HepG2 (cell line): ENCODE measurements at regions not wholly inside any gene's neighbourhood (a gene's known extent, or its start where the extent isn't known, plus 50 kb on each side); places are given as distances from the start of the nearest gene placed in this dataset.

Source experiments
- ATAC-seq: fragments of 200-7000 bp; cut with Tn5 transposase; 3 replicates; pipeline ENCODE4 v1.9.1; 2020; ENCODE audit warnings: mild to moderate bottlenecking, moderate library complexity
- BruUV-seq: library from RNA; stranded (reverse); fragments of 400-500 nt; replicated peaks from 2 replicates; lab custom pipeline; 2021; lab: Mats Ljungman, UMichigan
- CTCF ChIA-PET: fragments of 300-600 bp; formaldehyde crosslinking; extraction: SDS; loops from one replicate; lab custom pipeline; 2021; ENCODE audit warnings: low total read pairs, inconsistent platforms, low intra/inter-chr PET ratio; lab: Yijun Ruan, JAX
- POLR2A ChIA-PET: fragments of 350-600 bp; sonication (Branson Sonifier 250); formaldehyde crosslinking; loops from one replicate; lab custom pipeline; 2020; ENCODE audit warnings: antibody characterized with exemption, inconsistent platforms; lab: Yijun Ruan, JAX
- DNase-seq: peaks from one replicate; pipeline ENCODE4 v3.0.0-alpha.2; 2015; ENCODE audit warnings: low spot score
- FAIRE-seq: peaks from 3 replicates; lab custom pipeline; 2011; peaks lifted over from hg19 to GRCh38; lab: Jason Lieb, UNC
- H2AFZ ChIP-seq: one replicate; pipeline ENCODE4 v1.6.1; 2011; ENCODE audit warnings: low read length, inconsistent platforms
- H3K27ac ChIP-seq: fragments of 300-600 bp; 3 replicates; pipeline ENCODE4 v1.8.0; 2011; ENCODE audit warnings: mixed run types, mild to moderate bottlenecking, mixed read lengths, low read length, inconsistent platforms; ENCODE audit not compliant: insufficient read depth; ENCODE audit errors: extremely low read length
- H3K27me3 ChIP-seq, 2 experiments: fragments of 200-600 bp in 1 of 2; 2 replicates in 1 of 2; 3 replicates in 1 of 2; pipeline versions ENCODE4 v1.6.0 to v1.8.0; 2011; ENCODE audit warnings: low read length in 2 of 2, mild to moderate bottlenecking in 2 of 2, moderate library complexity in 2 of 2, inconsistent platforms in 1 of 2; ENCODE audit not compliant: insufficient read depth in 2 of 2, control insufficient read depth in 1 of 2
- H3K36me3 ChIP-seq, 2 experiments: fragments of 200-600 bp in 1 of 2; replicated peaks in 1 of 2; 2 replicates in 1 of 2; 3 replicates in 1 of 2; pipeline versions ENCODE4 v1.5.1 to v1.8.0; 2011; ENCODE audit warnings: low read length in 2 of 2, inconsistent platforms in 1 of 2; ENCODE audit not compliant: insufficient read depth in 2 of 2, control insufficient read depth in 1 of 2
- H3K4me1 ChIP-seq: 2 replicates; pipeline ENCODE4 v1.5.1; 2012; ENCODE audit warnings: low read length, inconsistent platforms; ENCODE audit not compliant: insufficient read depth
- H3K4me2 ChIP-seq: 2 replicates; pipeline ENCODE4 v1.6.0; 2011; ENCODE audit warnings: low read depth, low read length, inconsistent platforms
- H3K4me3 ChIP-seq, 3 experiments: fragments of 200-600 bp in 1 of 3; sonication (generic), shearing (Covaris generic) in 1 of 3; replicated peaks in 1 of 3; 2 replicates each; pipeline ENCODE4 v1.5.1; 2011 to 2016; ENCODE audit warnings: low read length in 3 of 3, inconsistent platforms in 2 of 3, low read depth in 2 of 3, mild to moderate bottlenecking in 2 of 3, control low read depth in 1 of 3, mixed read lengths in 1 of 3; ENCODE audit not compliant: insufficient read depth in 1 of 3
- H3K79me2 ChIP-seq: one replicate; pipeline ENCODE4 v1.6.1; 2011; ENCODE audit warnings: low read length, inconsistent platforms; ENCODE audit not compliant: insufficient read depth
- H3K9ac ChIP-seq: 2 replicates; pipeline ENCODE4 v1.6.0; 2011; ENCODE audit warnings: mild to moderate bottlenecking, low read depth, low read length, inconsistent platforms; ENCODE audit not compliant: insufficient read depth
- H3K9me3 ChIP-seq: 2 replicates; pipeline ENCODE4 v1.5.1; 2012; ENCODE audit warnings: mild to moderate bottlenecking, low read length
- H4K20me1 ChIP-seq: 2 replicates; pipeline ENCODE4 v1.6.0; 2011; ENCODE audit warnings: inconsistent platforms, mild to moderate bottlenecking, low read length, moderate library complexity; ENCODE audit not compliant: insufficient read depth
- ATF1 ChIP-seq: IDR thresholded peaks from 2 replicates; pipeline ENCODE4 v1.6.1; 2016; ENCODE audit warnings: mild to moderate bottlenecking, control low read depth
- BCL6 ChIP-seq: IDR thresholded peaks from 2 replicates; pipeline ENCODE4 v1.6.1; 2016; ENCODE audit warnings: missing genetic modification reagents, missing compliant biosample characterization
- CREM ChIP-seq, 2 experiments: sonication (generic) in 1 of 2; formaldehyde crosslinking in 1 of 2; IDR thresholded peaks; 2 replicates each; pipeline versions ENCODE4 v1.4.0 to v1.6.1; 2016 to 2020; ENCODE audit warnings: antibody characterized with exemption in 1 of 2, mild to moderate bottlenecking in 1 of 2, missing genetic modification reagents in 1 of 2
- E2F2 ChIP-seq: sonication (generic); formaldehyde crosslinking; IDR thresholded peaks from 2 replicates; pipeline ENCODE4 v1.4.0; 2020; ENCODE audit warnings: missing genetic modification reagents, borderline replicate concordance
- ERF ChIP-seq: IDR thresholded peaks from 2 replicates; pipeline ENCODE4 v1.6.1; 2018; ENCODE audit warnings: missing biosample characterization, missing genetic modification reagents
- FOXP4 ChIP-seq: sonication (generic); formaldehyde crosslinking; IDR thresholded peaks from 2 replicates; pipeline ENCODE4 v1.4.0; 2020; ENCODE audit warnings: missing genetic modification reagents
- GPBP1L1 ChIP-seq: sonication (generic); formaldehyde crosslinking; IDR thresholded peaks from 2 replicates; pipeline ENCODE4 v1.5.0; 2020; ENCODE audit warnings: mild to moderate bottlenecking, missing genetic modification reagents
- KAT8 ChIP-seq: IDR thresholded peaks from 2 replicates; pipeline ENCODE4 v1.6.1; 2016; ENCODE audit warnings: missing genetic modification reagents, missing compliant biosample characterization
- MEF2D ChIP-seq: sonication (generic); formaldehyde crosslinking; IDR thresholded peaks from 2 replicates; pipeline ENCODE4 v1.5.1; 2020; ENCODE audit warnings: mild to moderate bottlenecking, missing genetic modification reagents
- MEIS1 ChIP-seq: sonication (generic); formaldehyde crosslinking; IDR thresholded peaks from 2 replicates; pipeline ENCODE4 v1.9.0; 2021; ENCODE audit warnings: mild to moderate bottlenecking, missing genetic modification reagents, moderate library complexity, borderline replicate concordance
- MXD4 ChIP-seq: IDR thresholded peaks from 2 replicates; pipeline ENCODE4 v1.6.1; 2016; ENCODE audit warnings: mild to moderate bottlenecking, missing biosample characterization, missing genetic modification reagents
- POLR2G ChIP-seq: fragments of 200-400 bp; formaldehyde crosslinking; IDR thresholded peaks from 2 replicates; pipeline ENCODE4 v1.6.1; 2018; ENCODE audit warnings: mild to moderate bottlenecking, low read depth, low read length, moderate library complexity
- ZNF430 ChIP-seq: sonication (generic); formaldehyde crosslinking; IDR thresholded peaks from 2 replicates; pipeline ENCODE4 v1.9.0; 2021; ENCODE audit warnings: mild to moderate bottlenecking, missing genetic modification reagents
- ZNF598 ChIP-seq: sonication (generic); formaldehyde crosslinking; IDR thresholded peaks from 2 replicates; pipeline ENCODE4 v1.5.1; 2020; ENCODE audit warnings: mild to moderate bottlenecking, missing genetic modification reagents, borderline replicate concordance
- ZNF644 ChIP-seq: IDR thresholded peaks from 2 replicates; pipeline ENCODE4 v1.6.1; 2016; ENCODE audit warnings: low read depth
- WGBS: methylation state at CpG from one replicate; pipeline ENCODE4 v1.1.6; 2017; ENCODE audit warnings: low lambda C conversion rate; 5-methylcytosine and 5-hydroxymethylcytosine counted together
- in situ Hi-C: cut with HindIII; loops from 2 replicates; pipeline ENCODE4 v1.10.0; 2017; ENCODE audit warnings: low pct_unique_long_range_greater_than_20kb; ENCODE audit not compliant: extremely low pct_ligation_motif_present
- intact Hi-C: fragments of 100-400 bp; cut with micrococcal nuclease; formaldehyde crosslinking; loops from one replicate; pipeline ENCODE4 v1.10.0; 2022; ENCODE audit not compliant: unreplicated experiment

- TF ChIP-seq GPBP1L1 (CRISPR knock-in tag), result no peak
- peak; percentile 49; the same call in 1 of the 2 replicates for TF ChIP-seq BCL6
- TF ChIP-seq MEF2D (CRISPR knock-in tag), result peak; percentile 61; the same call in 1 of the 2 replicates
- peak; percentile 65 for TF ChIP-seq KAT8
- 0 out of 2 replicates have a peak, but pooled peaks have one; percentile 21 for TF ChIP-seq FOXP4 (CRISPR knock-in tag)
- TF ChIP-seq ATF1 (CRISPR knock-in tag), result no peak
- TF ChIP-seq ZNF644, result peak; percentile 74; the same call in 1 of the 2 replicates
- peak; percentile 62; the same call in 1 of the 2 replicates for TF ChIP-seq ERF (CRISPR knock-in tag)
These were observed 151.0 kb upstream of the ARHGAP5 start (continued) for GRCh38 chr14:31926123-31926522.

- no peak overlapping the region for H2AFZ ChIP-seq
- 58% methylated on average over 6 of the region's 6 CpGs for WGBS
- no peak overlapping the region for H3K9ac ChIP-seq
- TF ChIP-seq ZNF598 (CRISPR knock-in tag), result no peak
- TF ChIP-seq E2F2 (CRISPR knock-in tag), result no peak
- TF ChIP-seq POLR2G, result no peak
- 0 out of 2 replicates have a peak, but pooled peaks have one; percentile 19 for TF ChIP-seq CREM (IDR thresholded peaks at IDR 0.05)
- no peak for TF ChIP-seq CREM (CRISPR knock-in tag; IDR thresholded peaks at IDR 0.05)
- no peak for TF ChIP-seq ZNF430
- no peak for TF ChIP-seq MXD4
- no peak for TF ChIP-seq MEIS1
- in situ Hi-C loops (loop anchor here (10.0 kb wide), 1 partner anchor 538 kb away; no protein-coding TSS in a partner anchor), intact Hi-C loops (loop anchor here (1.0 to 2.0 kb wide), 5 partner anchors 86 to 634 kb away; no protein-coding TSS in a partner anchor)
- H3K4me3 ChIP-seq, result no peak overlapping the region
- ChIA-PET CTCF (interaction anchor here (0.8 to 4.3 kb wide), 9 partner anchors 41 to 633 kb away, joined by 3 to 44 read pairs (median 10); no protein-coding TSS in a partner anchor), POLR2A (interaction anchor here (0.9 to 2.1 kb wide), 2 partner anchors 11 to 84 kb away, joined by 3 to 7 read pairs; no protein-coding TSS in a partner anchor)
- no TSS peak for BruUV-seq
- H3K27ac ChIP-seq, result no peak overlapping the region
- FAIRE-seq (no peak), DNase-seq (peak; percentile 46), ATAC-seq (no peak)
- no peaks in the 10 kb centered on the region for H3K79me2 ChIP-seq
- no peaks in the 10 kb centered on the region for H3K9me3 ChIP-seq
- no peaks in the 10 kb centered on the region for H3K36me3 ChIP-seq
- peaks cover 14% of the 10 kb centered on the region; the same call in 1 of the 2 replicates for H3K4me1 ChIP-seq
- no peaks in the 10 kb centered on the region for H4K20me1 ChIP-seq
- H3K27me3 ChIP-seq, result no peaks in the 10 kb centered on the region; a peak in 1 of 5 replicates
- no peak overlapping the region for H3K4me2 ChIP-seq
These were observed 150.3 kb upstream of the ARHGAP5 start for GRCh38 chr14:31926652-31927347.
